ENCODE measurements at regions not wholly inside any gene's neighbourhood (a gene's known extent, or its start where the extent isn't known, plus 50 kb on each side); places are given as distances from the start of the nearest gene placed in this dataset.

- no peak for DNase-seq
Measured at GRCh38 chr10:76732306-76732705, 905.3 kb downstream of the KCNMA1 start.

GRCh38 chr10:76729841-76730487, 907.6 kb downstream of the KCNMA1 start:
- no peak for DNase-seq

GRCh38 chr10:76729346-76729745, 908.3 kb downstream of the KCNMA1 start:
- no peak for DNase-seq

- no peak for DNase-seq
Measured at GRCh38 chr10:76727038-76727437, 910.6 kb downstream of the KCNMA1 start.

- DNase-seq = no peak
Measured at GRCh38 chr10:76723844-76724243, 913.8 kb downstream of the KCNMA1 start.

- DNase-seq = no peak
Measured at GRCh38 chr10:76721891-76722505, 915.6 kb downstream of the KCNMA1 start.

GRCh38 chr10:76719006-76719405, 918.6 kb downstream of the KCNMA1 start:
- DNase-seq = no peak

- no peak for DNase-seq
Measured at GRCh38 chr10:76717141-76717540, 920.5 kb downstream of the KCNMA1 start.

GRCh38 chr10:76711222-76711997, 926.2 kb downstream of the KCNMA1 start:
- no peak for DNase-seq

GRCh38 chr10:76700241-76700640, 937.4 kb downstream of the KCNMA1 start:
- no peak for DNase-seq

- no peak for DNase-seq
Measured at GRCh38 chr10:76697923-76698322, 939.7 kb downstream of the KCNMA1 start.

GRCh38 chr10:76695069-76695468, 942.5 kb downstream of the KCNMA1 start:
- no peak for DNase-seq

GRCh38 chr10:76686201-76686600, 951.4 kb downstream of the KCNMA1 start:
- DNase-seq = no peak

- no peak for DNase-seq
Measured at GRCh38 chr10:76684968-76685367, 952.6 kb downstream of the KCNMA1 start.

- no peak for DNase-seq
Measured at GRCh38 chr10:76681153-76681552, 956.5 kb downstream of the KCNMA1 start.

GRCh38 chr10:76679030-76679429, 958.6 kb downstream of the KCNMA1 start:
- DNase-seq = no peak

GRCh38 chr10:76675951-76676587, 961.5 kb downstream of the KCNMA1 start:
- peak; percentile 2 for DNase-seq

GRCh38 chr10:76675561-76675950, 962.1 kb downstream of the KCNMA1 start:
- no peak for DNase-seq

- no peak for DNase-seq
Measured at GRCh38 chr10:76667408-76668370, 969.9 kb downstream of the KCNMA1 start.

GRCh38 chr10:76666891-76667290, 970.7 kb downstream of the KCNMA1 start:
- DNase-seq = no peak

- no peak for DNase-seq
Measured at GRCh38 chr10:76665029-76665428, 972.6 kb downstream of the KCNMA1 start.

- no peak for DNase-seq
Measured at GRCh38 chr10:76657337-76658012, 980.1 kb downstream of the KCNMA1 start.

Data from NCI-H2029 treated with DMSO at 0.1 percent for 48 hours (cell line).